GM21381 (cell line): ENCODE measurements at regions not wholly inside any gene's neighbourhood (a gene's known extent, or its start where the extent isn't known, plus 50 kb on each side); places are given as distances from the start of the nearest gene placed in this dataset.
"Not testable (repeated sequence)": the region's sequence is repeated elsewhere in the genome, so short reads cannot be mapped to it uniquely, and the experiment has no call there.

Experiments used
- ATAC-seq: cut with Tn5 transposase; IDR thresholded peaks from one replicate; pipeline ENCODE4 v1.9.1; 2021; ENCODE audit warnings: mild to moderate bottlenecking, moderate library complexity; ENCODE audit not compliant: unreplicated experiment

GRCh38 chr14:105910426-105910825 lies 384.0 kb downstream of the TMEM121 start:
- no peak for ATAC-seq

- ATAC-seq: no peak
Measured at GRCh38 chr14:105911006-105911847, 384.8 kb downstream of the TMEM121 start.

- ATAC-seq: not testable (repeated sequence)
Measured at GRCh38 chr14:105911848-105912292, 385.5 kb downstream of the TMEM121 start.

- ATAC-seq: no peak
Measured at GRCh38 chr14:105912641-105913180, 386.3 kb downstream of the TMEM121 start.

GRCh38 chr14:105913221-105913620 lies 386.8 kb downstream of the TMEM121 start:
- no peak for ATAC-seq

- no peak for ATAC-seq
Measured at GRCh38 chr14:105913861-105914260, 387.5 kb downstream of the TMEM121 start.

- not testable (repeated sequence) for ATAC-seq
Measured at GRCh38 chr14:105914281-105914680, 387.9 kb downstream of the TMEM121 start.

GRCh38 chr14:105914738-105915385 lies 388.5 kb downstream of the TMEM121 start:
- ATAC-seq: no peak

- ATAC-seq: not testable (repeated sequence)
Measured at GRCh38 chr14:105915546-105915945, 389.2 kb downstream of the TMEM121 start.

GRCh38 chr14:105917136-105917932 lies 391.0 kb downstream of the TMEM121 start:
- not testable (repeated sequence) for ATAC-seq

- no peak for ATAC-seq
Measured at GRCh38 chr14:105917933-105918436, 391.6 kb downstream of the TMEM121 start.

- no peak for ATAC-seq
Measured at GRCh38 chr14:105918496-105919262, 392.3 kb downstream of the TMEM121 start.

- ATAC-seq: no peak
Measured at GRCh38 chr14:105919458-105920150, 393.2 kb downstream of the TMEM121 start.

- not testable (repeated sequence) for ATAC-seq
Measured at GRCh38 chr14:105920151-105920700, 393.8 kb downstream of the TMEM121 start.

- ATAC-seq: not testable (repeated sequence)
Measured at GRCh38 chr14:105920803-105921755, 394.7 kb downstream of the TMEM121 start.

- ATAC-seq: not testable (repeated sequence)
Measured at GRCh38 chr14:105921781-105922180, 395.4 kb downstream of the TMEM121 start.

- ATAC-seq: not testable (repeated sequence)
Measured at GRCh38 chr14:105923520-105924191, 397.3 kb downstream of the TMEM121 start.
